Activated B cell treated with CpG ODN at 0.5 μM for 24 hours (primary cell): ENCODE measurements at regions not wholly inside any gene's neighbourhood (a gene's known extent, or its start where the extent isn't known, plus 50 kb on each side); places are given as distances from the start of the nearest gene placed in this dataset.

Source experiments
- ATAC-seq: fragments of 200-7000 bp; cut with Tn5 transposase; one replicate; pipeline ENCODE4 v1.10.0; 2021; ENCODE audit warnings: low read depth, mild to moderate bottlenecking, moderate library complexity
- CTCF ChIA-PET: fragments of 350-600 bp; sonication (Branson Sonifier 250); formaldehyde crosslinking; loops from one replicate; lab custom pipeline; 2021; ENCODE audit warnings: antibody characterized with exemption; lab: Charles Lee
- POLR2A ChIA-PET: fragments of 350-600 bp; sonication (Branson Sonifier 250); formaldehyde crosslinking; loops from one replicate; lab custom pipeline; 2021; ENCODE audit warnings: antibody characterized with exemption; lab: Charles Lee
- DNase-seq: peaks from one replicate; pipeline ENCODE4 v3.0.0; 2022
- H3K27ac Mint-ChIP-seq: one replicate; pipeline ENCODE4 v1.8.0; 2020; ENCODE audit warnings: mixed read lengths
- H3K27me3 Mint-ChIP-seq: one replicate; pipeline ENCODE4 v1.8.0; 2021; ENCODE audit warnings: mixed read lengths
- H3K36me3 Mint-ChIP-seq: one replicate; pipeline ENCODE4 v1.8.0; 2021; ENCODE audit warnings: low read depth, mixed read lengths
- H3K4me1 Mint-ChIP-seq: one replicate; pipeline ENCODE4 v1.8.0; 2021; ENCODE audit warnings: mixed read lengths
- H3K4me3 Mint-ChIP-seq: one replicate; pipeline ENCODE4 v1.8.0; 2020; ENCODE audit warnings: mild to moderate bottlenecking, mixed read lengths
- H3K9me3 Mint-ChIP-seq: one replicate; pipeline ENCODE4 v1.8.0; 2020; ENCODE audit warnings: mixed read lengths
- intact Hi-C: fragments of 100-400 bp; cut with micrococcal nuclease; formaldehyde crosslinking; loops from one replicate; pipeline ENCODE4 v1.15.1; 2024
- TF ChIP-seq, protein P1 (sequence below): fragments of 200-600 bp; IDR thresholded peaks from one replicate; pipeline ENCODE4 v1.8.0; 2022; ENCODE audit warnings: antibody characterized with exemption, mild to moderate bottlenecking

DNA sequence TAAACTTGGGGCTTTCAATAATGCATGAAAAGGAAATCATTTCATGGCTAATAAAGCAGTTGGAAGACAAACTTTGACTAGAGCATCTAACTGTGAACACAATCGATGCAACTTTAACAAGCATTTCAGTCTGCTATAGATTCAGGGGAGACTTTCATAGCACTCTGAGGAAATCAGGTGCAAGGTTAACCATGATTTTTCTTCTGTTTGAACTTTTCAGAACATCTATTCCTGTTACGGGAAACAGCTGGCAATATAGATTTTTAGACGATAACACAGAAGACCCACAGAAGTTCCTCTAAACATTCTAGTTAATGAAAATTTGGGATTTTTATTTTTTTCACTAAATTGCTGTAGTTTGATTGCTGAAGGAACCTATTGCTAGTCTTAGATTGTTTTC lies 177.3 kb downstream of the TRIM33 start:
- peaks cover 21% of the 10 kb centered on the region for H3K27me3 Mint-ChIP-seq
- TF ChIP-seq, protein P1, sequence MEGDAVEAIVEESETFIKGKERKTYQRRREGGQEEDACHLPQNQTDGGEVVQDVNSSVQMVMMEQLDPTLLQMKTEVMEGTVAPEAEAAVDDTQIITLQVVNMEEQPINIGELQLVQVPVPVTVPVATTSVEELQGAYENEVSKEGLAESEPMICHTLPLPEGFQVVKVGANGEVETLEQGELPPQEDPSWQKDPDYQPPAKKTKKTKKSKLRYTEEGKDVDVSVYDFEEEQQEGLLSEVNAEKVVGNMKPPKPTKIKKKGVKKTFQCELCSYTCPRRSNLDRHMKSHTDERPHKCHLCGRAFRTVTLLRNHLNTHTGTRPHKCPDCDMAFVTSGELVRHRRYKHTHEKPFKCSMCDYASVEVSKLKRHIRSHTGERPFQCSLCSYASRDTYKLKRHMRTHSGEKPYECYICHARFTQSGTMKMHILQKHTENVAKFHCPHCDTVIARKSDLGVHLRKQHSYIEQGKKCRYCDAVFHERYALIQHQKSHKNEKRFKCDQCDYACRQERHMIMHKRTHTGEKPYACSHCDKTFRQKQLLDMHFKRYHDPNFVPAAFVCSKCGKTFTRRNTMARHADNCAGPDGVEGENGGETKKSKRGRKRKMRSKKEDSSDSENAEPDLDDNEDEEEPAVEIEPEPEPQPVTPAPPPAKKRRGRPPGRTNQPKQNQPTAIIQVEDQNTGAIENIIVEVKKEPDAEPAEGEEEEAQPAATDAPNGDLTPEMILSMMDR = no peak
- DNase-seq = no peak
- H3K4me3 Mint-ChIP-seq = no peak overlapping the region
- intact Hi-C loops = no loop called here
- H3K9me3 Mint-ChIP-seq = no peaks in the 10 kb centered on the region
- no peaks in the 10 kb centered on the region for H3K4me1 Mint-ChIP-seq
- ChIA-PET CTCF (no interaction called here), POLR2A (no interaction called here)
- no peak overlapping the region for H3K27ac Mint-ChIP-seq
- no peak for ATAC-seq
- no peaks in the 10 kb centered on the region for H3K36me3 Mint-ChIP-seq

DNA sequence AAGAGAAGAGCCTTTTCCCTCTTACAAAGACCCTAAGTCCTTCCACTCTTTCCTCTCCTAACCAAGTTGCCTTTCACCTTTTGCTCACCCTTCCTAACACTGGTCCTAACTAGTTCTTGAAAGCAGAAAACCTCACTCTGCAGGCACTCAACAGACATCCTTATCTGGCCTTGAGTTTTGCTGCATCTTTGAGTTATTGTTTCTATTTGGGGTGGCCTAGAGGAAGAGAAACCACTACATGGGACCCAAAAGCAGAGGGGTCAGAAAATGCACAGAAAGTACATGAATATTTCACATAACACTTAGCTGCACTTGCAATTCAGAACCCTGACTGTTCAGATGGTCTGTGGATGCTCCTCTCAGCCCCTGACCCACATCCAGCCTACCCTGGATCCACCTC lies 178.3 kb upstream of the SYT6 start:
- Mint-ChIP-seq H3K4me1 (no peaks in the 10 kb centered on the region), H3K36me3 (no peaks in the 10 kb centered on the region), H3K27me3 (peaks cover 14% of the 10 kb centered on the region), H3K27ac (no peak overlapping the region), H3K4me3 (no peak overlapping the region), H3K9me3 (no peaks in the 10 kb centered on the region)
- intact Hi-C loops = no loop called here
- ChIA-PET CTCF (no interaction called here), POLR2A (no interaction called here)
- no peak for ATAC-seq
- DNase-seq = no peak
- TF ChIP-seq, protein P1 = no peak

DNA sequence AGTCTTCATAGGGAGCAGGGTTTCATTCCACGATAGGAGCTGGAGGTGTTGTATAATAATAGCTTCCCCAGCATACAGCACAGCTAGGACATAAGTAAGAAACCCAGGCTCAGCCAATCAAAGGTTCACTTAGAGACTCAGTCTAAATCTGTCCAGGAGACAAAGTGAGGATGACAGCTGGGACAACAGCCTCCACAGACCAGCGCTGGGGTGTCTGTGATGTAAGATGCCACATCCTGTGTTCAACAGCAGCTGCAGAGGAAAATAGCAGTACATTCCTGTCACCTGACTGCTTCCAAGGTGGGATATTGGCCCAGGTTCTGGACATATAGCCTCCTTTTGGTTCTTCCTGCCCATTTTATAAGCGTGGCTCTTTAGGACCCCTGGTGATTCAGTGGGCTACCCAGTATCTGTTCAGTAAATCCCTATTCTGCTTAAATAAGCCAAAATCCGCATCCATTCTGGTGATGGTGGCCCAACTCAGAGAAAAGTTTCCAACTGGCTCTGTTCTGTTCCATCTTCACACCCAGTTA lies 176.8 kb upstream of the SYT6 start:
- POLR2A ChIA-PET = no interaction called here
- Mint-ChIP-seq H3K9me3 (no peaks in the 10 kb centered on the region), H3K27ac (no peak overlapping the region), H3K27me3 (peaks cover 14% of the 10 kb centered on the region), H3K4me1 (no peaks in the 10 kb centered on the region), H3K36me3 (no peaks in the 10 kb centered on the region), H3K4me3 (no peak overlapping the region)
- TF ChIP-seq, protein P1 = no peak
- intact Hi-C loops = no loop called here
- CTCF ChIA-PET = no interaction called here
- ATAC-seq (no peak), DNase-seq (no peak)

DNA sequence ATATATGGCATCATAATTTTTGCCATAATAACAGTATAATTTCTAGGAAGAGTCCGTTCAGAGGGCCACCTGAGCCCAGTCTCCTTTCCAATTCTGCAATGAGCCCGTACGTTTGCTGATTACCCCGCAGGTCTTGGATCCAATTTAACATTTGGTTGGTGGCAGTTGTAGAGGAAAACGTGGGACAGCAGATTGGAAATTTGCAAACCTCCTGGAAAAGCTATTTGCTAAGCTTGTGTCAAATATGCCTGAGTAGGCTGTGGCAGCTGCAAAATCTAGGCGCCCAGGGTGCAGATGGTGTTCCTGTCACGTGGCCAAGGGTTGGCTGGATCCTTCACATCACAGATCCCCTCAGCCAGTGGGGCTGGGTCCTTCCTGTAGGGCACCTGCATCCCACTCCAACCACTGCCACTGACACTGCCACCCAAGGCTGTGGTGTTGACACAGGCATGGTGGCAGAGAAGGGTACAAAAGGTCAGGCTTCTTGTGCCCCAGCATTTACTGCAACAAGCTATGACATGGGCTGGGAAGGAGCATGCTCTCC lies 174.8 kb upstream of the SYT6 start:
- CTCF ChIA-PET = no interaction called here
- Mint-ChIP-seq H3K36me3 (no peaks in the 10 kb centered on the region), H3K27ac (no peak overlapping the region), H3K4me3 (no peak overlapping the region), H3K27me3 (peaks cover 7% of the 10 kb centered on the region), H3K4me1 (no peaks in the 10 kb centered on the region), H3K9me3 (no peaks in the 10 kb centered on the region)
- POLR2A ChIA-PET = no interaction called here
- TF ChIP-seq, protein P1 = no peak
- intact Hi-C loops = no loop called here
- no peak for DNase-seq
- ATAC-seq = no peak

DNA sequence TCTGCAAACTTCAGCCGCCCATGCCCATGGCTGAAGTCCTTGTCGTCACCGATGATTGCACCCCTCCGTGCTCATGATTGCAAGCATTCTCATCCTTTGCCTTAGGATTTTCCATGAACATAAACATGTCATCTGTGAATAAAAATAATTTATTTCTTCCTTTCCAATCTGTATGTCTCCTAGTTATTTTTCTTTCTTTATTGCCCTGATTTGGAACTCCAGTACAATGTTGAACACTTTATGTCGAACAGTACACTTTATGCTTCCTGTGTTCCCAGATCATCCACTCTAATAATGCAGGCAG lies 170.9 kb upstream of the SYT6 start:
- ChIA-PET CTCF (no interaction called here), POLR2A (no interaction called here)
- Mint-ChIP-seq H3K27ac (no peak overlapping the region), H3K27me3 (peaks cover 7% of the 10 kb centered on the region), H3K4me3 (no peak overlapping the region), H3K9me3 (no peaks in the 10 kb centered on the region), H3K4me1 (no peaks in the 10 kb centered on the region), H3K36me3 (no peaks in the 10 kb centered on the region)
- DNase-seq (no peak), ATAC-seq (no peak)
- intact Hi-C loops = no loop called here
- TF ChIP-seq, protein P1 = no peak
